HG03354 (cell line): ENCODE measurements at regions not wholly inside any gene's neighbourhood (a gene's known extent, or its start where the extent isn't known, plus 50 kb on each side); places are given as distances from the start of the nearest gene placed in this dataset.
A peak's percentile ranks its signal among the peaks of the same experiment; 100 is the strongest.

ENCODE experiments used
- ATAC-seq: cut with Tn5 transposase; IDR thresholded peaks from one replicate; pipeline ENCODE4 v1.9.1; 2021; ENCODE audit warnings: mild to moderate bottlenecking; ENCODE audit not compliant: unreplicated experiment, poor library complexity, severe bottlenecking

DNA sequence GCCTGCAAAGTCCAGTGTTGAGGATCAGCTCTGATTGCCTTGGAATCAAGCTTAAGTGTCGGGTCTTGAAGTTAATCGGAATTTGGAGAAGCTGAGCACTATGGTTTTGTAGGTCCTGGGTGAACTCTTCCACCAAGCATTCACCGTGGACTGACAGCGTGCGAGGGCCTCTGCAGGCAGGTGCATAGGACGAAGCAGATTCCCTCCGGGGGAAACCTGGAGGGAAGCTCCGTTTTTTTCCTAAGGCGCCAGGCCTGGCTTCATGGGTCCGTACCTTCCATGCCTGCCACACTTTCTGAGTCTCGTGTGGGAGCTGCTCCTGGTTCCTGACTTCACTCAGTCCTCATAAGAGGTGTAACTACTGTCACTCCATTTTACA is 170.1 kb downstream of the CRYBB2 start:
- ATAC-seq, result no peak

DNA sequence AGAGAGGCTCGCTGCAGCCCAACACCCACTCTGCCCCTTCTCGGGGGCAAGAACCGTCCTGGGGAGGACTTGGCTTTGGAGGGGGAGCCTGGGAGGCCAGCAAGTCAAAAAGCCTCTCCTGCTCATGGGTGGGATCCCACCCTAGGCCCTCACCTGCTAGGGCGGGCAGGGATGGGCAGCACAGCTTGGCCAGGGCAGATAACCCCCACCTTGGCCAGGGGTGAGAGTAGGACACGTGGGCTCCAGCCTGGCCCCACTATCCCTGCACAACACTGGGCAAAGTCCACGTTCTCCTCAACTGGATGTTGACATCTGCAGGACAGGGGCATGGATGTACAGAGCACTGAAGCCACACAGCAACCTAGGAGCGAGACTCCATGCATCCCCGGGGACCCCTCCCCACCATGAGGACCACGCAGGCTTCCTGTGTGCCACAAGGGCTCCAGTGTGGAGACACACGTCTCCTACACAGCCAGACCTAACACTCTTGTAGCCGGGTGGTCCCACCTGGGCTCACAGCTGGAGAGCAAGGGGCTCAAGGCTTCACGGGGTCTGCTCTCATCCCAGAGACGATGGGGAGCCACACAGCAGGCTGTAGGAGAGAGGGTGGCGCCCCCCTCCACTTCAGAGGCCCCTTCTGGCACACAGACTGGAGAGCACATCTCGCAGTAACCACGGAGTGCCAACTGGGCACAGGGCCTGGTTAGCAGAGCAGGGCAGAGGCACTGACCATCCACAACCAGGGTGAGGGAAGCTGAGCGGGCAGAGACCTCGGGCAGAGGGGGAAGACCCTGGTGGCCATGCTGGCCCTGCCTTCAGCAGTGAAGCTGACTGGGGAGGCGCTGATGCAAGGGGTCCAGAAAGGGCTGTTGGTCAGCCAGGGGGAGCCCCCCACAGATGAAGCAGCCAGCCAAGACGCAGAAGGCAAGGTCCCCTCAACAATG is 171.1 kb downstream of the CRYBB2 start:
- no peak for ATAC-seq

DNA sequence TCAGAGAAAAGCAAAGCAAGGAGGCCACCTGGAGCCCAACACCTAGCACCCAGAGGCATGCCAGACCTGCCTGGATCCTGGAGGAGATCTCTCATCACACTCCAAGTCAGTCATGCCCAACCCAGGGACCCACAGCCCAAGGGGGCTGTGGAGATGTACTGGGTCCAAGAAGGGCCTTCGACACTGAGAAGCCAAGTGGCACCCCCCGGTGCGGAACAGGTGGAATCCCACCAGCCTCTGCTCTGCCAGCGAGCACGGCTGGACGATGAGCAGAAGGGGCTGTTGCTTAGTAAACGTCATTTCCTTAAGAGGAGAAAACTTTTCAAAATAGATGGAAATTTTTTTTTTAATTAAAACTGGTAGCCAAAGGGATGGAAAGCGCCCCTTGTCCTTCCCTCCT is 171.9 kb upstream of the GRK3 start:
- no peak for ATAC-seq

DNA sequence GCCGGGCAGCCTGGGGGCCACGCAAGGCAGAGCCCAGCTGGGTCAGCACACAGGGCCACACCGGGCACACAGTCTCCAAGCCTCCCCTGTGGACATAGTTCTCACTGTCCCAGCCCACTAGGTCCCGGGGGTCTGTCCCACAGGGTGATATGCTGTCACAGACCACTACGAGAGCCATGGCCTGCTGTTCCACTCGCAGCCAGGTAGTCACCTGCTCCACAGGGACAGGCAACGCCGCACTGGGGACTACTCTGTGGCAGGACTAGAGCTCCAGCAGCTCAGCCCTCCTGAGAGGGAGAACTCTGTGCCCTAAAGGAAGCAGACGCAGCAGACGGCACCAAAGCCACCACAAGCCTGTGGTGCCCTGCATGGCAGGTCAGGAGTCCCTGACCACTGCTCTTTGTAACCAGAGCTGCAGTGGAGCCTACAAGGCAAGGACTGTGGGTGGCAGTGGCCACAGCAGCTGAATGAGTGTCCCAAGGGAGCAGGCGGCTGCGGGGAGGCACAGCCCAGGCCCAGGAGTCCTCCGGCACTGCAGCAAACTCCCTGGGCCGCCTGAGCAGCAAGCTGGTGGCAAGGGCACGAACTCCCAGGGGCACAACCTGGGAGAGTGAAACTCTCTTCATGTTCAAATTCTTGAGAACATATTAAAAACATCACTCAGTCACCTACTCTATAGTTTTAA is 171.2 kb upstream of the GRK3 start:
- no peak for ATAC-seq

DNA sequence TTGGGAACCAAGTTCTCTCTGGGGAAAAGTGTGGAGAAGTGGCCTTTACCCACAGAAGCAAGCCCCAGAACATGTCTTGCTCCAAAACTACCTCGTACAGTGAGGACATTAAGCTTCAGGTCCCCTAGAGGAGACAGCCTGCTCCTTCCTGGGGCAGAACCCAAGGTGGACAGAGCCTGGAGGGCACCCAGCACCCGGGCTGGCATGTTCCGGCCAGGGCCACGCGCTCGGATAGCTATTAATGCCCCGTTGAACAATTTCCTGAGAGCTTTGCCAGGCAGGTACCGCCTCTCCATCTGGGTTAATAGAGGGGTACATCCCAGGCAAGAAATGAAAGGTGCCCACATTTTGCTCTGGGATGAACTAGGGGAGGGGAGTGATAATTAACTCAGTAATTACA is 169.0 kb upstream of the GRK3 start:
- no peak for ATAC-seq

DNA sequence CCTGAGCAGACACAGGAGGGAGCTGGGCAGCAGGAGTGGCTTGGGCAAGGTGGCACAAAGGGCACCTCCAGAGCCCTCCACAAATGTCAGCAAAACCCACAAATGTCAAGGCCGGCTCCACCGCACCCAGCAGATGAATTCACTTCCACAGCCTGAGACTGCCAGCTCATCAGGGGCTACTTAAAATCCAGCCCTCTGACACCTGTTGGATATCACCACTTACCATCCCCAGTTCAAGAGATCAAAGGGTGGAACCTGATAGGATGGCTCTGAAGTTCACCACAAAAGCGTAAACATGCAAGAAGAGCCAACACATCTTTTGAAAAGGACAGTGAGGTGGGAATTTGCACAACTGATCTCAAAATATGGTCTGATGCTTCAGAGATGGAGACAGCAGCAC is 168.6 kb upstream of the GRK3 start:
- ATAC-seq, result no peak

DNA sequence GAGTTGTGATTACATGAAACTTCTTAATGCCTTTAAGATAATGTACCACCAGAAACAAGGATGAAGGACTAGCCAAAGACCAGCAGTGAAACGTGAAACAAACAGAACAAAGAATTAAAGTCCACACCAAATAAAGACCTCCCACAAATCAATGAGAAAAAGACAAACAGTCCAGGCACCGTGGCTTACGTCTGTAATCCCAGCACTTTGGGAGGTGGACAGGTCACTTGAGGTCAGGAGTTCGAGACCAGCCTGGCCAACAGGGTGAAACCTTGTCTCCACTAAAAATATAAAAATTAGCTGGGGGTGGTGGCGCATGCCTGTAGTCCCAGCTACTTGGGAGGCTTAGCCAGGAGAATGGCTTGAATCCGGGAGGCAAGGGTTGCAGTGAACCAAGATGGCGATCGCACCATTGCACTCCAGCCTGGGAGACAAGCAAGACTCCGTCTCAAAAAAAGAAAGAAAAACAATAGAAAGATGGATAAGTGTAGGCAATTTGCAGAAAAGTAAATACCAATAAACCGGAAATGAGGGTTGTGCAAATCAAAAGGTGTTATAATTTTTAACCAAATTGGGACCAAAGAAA is 167.8 kb upstream of the GRK3 start:
- ATAC-seq, result no peak

DNA sequence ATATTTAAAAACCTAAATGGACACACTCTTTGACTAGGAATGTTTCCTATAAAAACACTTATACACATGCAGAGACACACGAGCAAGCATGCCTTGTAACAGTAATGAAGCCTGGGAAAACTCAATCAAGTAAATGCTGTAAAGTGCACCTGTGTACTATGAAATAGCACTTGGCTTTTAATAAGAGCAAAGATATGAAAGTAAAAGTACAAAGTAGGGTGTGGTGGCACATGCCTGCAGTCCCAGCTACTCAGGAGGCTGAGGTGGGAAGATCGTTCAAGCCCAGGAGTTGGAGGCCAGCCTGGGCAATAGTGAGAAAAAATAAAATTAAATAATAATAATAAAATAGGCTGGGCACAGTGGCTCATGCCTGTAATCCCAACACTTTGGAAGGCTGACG is 166.9 kb upstream of the GRK3 start:
- ATAC-seq, result no peak

DNA sequence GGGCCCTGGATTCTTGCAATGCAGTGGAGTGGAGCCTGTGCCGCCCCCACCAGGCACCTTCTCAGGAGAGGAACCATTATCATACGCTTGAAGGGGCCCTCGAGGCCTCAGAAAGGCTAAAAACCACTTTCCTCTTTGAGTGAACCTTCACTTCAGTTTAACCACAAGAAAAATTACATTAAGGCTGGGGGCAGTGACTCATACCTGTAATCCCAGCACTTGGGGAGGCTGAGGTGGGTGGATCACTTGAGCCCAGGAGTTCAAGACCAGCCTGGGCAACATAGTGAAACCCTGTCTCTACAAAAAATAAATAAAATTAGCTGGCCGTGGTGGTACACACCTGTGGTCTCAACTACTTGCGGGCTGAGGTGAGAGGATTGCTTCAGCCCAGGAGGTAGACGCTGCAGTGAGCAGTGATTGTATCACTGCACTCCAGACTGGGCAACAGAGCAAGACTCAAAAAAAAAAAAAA is 165.8 kb upstream of the GRK3 start:
- ATAC-seq, result peak; percentile 70

DNA sequence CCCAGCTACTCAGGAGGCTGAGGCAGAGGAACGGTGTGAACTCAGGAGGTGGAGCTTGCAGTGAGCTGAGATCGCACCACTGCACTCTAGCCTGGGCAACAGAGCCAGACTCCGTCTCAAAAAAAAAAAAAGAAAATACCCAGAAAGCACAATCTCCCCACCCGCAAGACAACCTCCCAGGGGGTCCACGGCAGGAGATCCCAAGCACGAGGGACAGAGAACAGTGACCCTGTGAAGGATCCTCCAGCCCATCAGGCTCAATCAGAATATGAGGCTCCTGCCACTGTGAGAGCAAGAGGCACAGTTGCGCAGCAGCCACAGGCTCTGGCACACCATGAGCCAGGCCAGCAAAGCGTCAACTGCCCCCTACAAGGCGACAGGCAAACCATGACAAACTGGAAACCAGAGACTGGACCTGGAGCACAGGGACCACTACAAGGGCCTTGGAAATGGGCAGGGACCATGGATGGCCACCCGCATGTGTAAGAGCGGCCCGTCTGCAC is 164.8 kb upstream of the GRK3 start:
- no peak for ATAC-seq

DNA sequence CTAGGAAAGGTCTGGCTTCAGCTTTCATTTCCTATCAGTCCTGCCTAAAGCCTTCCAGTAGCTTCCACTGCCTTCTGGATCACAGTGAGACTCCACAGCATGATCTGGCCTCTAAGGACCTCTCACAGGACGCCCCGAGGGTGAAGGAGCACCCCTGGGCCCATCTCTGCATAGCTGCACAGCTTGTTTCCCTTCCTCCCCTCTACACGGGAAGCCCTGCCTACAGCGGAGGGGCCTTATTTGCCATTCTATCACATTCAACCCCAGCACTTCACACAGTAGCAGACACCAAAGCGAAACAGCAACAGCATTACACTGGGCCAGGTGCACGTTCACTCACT is 162.3 kb upstream of the GRK3 start:
- ATAC-seq, result no peak

DNA sequence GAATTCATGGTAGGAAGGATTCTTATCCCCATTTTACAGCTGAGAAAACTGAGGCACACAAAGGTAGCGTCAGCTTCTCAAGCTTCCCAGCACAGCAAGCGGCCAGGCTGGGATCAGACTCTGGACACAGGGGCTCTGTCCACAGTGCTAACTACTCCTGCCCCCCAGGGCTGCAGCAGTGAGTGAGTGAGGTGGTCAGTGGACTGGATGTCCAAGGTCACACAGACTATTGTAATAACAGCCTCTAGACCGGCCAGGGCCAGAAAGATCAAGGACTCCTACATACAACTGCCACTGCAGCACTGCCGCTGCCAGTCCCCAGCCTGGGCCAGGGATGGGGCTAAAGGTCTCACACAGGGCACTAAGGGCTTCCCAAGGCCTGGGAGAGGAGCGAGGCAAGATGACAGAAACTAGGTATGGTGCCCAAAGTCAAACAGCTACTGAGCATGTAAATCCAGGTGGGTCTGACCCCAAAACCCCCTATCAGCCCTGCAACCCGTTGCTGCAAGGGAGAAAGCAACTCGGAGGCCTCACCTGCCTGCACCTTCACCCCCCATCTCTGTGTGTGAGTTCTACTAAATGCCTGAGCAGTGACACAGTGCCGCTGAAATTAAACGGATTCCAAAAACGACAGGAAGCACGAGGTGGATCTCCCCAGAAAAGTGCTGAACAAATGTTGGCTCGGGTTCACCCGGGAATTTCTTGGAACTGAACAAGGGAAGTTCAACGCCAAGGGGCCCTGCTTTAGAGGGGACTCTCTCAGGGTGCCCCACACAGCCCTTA is 161.8 kb upstream of the GRK3 start:
- no peak for ATAC-seq

DNA sequence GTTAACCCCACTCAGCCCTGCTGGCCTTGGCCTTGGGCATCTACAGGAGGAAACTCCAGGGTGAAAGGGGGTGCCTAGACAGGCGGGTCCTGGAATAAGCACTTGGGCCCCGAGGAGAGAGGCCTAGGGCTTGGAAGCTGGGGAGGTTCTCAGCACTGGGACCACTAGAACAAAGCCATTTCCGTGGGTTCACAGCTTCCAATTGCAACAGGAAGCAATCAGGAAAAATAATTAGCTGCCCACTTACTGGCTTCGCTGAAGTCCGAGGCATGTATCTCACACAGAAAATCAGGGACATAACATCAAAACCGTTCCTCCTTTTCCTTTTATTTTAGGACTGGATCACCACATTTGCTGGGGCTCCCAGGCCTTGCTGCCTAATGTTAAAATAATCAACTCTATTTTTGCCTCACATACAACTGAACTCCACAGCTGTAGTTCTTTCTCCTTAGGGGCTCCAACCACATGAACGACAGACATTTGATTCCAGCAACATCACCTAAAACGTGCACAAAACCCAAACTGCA is 161.1 kb upstream of the GRK3 start:
- no peak for ATAC-seq

DNA sequence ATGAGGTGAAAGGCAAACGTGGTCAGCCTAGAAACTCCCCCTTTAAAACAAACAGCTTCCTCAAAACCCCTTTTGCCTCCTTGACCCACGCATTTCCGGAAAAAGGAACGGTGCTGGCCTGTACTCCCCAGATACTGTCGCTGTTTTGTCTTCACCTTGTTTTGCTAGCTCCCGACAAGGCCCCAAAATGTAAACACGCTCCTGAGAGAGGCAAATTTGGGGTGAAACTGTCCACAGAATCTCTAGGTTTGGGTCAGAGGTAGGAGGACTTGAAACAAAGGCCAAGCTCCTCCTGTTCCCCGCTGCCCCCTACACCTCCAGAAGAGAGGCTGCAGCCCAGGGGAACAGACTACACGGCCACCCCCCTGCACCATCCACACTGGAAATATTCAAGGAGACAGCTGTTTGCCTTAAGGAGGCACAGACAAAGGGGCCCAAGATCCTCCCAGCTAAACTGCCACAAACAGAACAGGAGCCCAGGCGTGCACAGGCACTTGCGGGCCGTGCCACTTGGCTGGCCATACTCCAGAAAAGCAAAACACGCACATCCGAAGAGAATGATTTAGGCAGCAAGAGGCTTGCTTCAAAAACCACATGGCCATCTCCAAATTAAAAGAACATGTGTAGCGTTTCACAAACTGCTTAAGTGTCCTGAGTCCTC is 160.5 kb upstream of the GRK3 start:
- ATAC-seq, result no peak

DNA sequence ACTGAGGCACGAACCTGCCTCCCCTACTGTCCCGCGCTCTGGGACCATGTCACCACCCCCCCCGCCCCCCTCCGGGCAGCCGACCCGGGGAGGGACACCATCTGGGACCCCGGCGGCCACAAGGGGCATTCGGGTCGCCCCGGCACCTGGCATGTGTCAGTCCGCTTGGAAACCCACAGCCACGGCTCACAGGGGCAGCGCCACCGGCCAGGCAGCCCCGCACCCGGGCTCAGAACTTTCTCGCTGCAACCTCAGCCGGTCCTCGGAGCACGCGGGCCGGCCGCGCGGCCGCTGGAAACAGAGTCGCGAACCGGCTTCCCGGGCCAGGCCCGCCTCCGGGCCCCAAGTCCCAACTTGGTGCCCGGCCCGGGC is 159.9 kb upstream of the GRK3 start:
- no peak for ATAC-seq

DNA sequence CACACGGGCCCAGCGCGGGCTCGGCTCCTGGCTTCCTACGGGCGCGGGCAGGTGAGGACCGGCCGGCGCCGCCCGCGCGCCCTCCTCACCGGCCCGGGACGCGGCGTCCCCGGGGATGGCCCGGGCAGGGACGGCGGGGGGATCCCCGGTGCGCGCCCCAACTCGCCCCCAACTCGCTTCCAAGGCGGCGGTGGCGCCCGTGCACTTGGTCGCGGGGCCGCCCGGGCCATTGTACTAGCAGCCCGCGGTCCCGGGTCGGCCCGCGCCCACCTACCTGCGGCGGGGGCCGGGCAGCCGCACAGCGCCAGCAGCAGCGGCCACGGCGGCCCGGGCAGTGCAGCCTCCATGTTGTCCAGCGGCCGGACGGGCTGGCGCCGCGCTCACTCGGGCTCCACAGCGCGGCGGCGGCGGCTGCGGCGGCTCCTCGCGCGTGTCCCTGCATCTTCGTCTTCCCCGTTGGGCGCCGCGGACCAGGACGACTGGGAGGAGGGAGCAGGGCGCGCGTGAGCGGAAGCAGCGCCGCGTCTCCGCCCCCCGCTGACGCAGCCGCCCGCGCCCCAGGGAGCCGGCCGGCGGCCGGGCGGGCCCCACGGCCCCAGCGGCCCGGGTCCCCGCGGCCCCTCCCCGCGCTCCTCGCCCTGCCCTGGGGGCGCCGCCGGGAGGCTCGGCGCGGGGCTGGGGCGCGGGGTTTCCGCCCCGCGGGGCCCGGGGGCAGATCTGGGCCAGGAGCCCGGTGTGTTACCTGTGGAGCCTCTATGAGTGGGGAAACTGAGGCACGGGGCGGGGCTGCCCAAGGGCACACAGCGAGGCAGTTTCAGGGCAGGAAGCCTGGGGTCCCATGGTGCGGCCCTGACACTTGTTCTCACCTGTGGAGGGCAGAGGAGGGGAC is 159.3 kb upstream of the GRK3 start:
- no peak for ATAC-seq

DNA sequence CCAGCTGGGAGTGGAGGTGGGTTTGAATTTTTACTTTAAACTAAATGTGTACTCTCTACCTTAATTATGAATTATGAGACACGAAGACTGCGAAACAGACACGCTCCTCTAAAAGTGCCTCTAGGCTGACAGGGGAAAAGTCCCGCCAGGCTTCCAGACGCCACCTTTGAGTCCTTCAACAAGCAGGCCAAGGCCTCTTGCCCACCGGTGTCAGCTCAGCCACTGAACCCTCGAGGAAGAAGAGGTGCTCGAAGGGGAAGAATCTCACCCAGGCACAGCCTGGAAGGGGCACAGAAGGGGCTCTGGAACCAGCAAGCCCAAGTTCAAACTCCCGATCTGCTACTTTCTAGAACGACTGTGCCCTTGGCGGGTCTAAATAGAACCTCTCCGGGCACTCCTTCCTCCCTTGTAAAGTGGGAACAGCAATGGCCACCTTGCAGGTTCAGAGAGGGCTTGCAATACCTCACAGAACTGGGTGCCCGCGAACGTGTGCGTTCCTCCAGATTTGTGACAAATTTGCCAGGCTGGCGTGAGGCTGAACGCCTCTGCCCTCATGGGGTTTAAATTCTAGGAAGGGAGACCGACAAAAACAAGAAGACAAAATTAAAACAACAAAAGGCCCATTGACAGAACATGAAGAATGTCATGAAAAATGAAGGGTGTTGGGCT is 158.5 kb upstream of the GRK3 start:
- no peak for ATAC-seq
